ENCODE measurements at regions not wholly inside any gene's neighbourhood (a gene's known extent, or its start where the extent isn't known, plus 50 kb on each side); places are given as distances from the start of the nearest gene placed in this dataset.
A peak's percentile ranks its signal among the peaks of the same experiment; 100 is the strongest.

DNA sequence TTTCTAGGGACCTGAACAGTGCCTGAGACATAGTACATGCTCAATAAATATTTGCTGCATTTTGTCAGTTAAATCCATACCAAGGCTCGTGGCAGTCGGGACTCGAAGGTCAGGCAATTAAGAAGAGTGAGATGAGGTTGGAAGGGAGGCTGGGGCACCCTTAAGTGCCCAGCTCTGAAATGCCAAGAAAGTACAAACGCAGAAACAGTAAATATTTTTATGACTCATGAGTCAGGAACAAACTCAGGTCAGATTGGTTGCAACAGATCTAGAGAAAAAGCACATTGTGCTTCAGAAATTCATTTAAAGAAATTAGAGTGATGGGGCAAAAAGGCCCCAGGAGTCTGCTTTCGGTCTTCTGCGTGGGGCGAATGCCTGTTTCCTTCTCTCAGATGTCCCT is 83.0 kb upstream of the FZD10 start:
- DNase-seq (no peak), ATAC-seq (no peak)
- POLR2A ChIA-PET, result no interaction called here
- Mint-ChIP-seq H3K27me3 (ENCODE audit: low read depth) (no peaks in the 10 kb centered on the region), H3K27ac (no peak overlapping the region), H3K9me3 (ENCODE audit: insufficient read depth) (peaks cover 7% of the 10 kb centered on the region), H3K36me3 (ENCODE audit: low read depth) (no peaks in the 10 kb centered on the region), H3K4me3 (no peak overlapping the region), H3K4me1 (ENCODE audit: low read depth) (peaks cover 5% of the 10 kb centered on the region)
- CTCF ChIA-PET, result no interaction called here

DNA sequence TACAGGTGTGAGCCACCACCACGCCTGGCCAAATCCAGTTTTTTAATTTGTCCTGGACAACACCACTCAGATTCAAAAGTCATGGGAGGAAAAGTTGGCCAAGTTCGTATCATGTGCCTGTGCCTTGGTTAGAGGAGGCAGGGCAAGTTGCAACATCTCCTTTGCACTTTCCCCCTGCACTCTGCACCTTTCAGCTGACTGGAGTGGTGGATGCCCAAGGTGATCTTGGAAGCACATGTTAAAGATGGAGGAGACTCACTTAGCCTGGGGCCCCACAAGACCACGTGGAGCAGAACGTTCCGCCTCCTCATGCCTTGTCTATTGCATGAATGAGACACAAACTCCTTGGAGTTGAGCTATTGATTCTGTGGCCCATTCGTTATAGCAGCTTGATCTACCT is 82.1 kb upstream of the FZD10 start:
- peaks cover 5% of the 10 kb centered on the region for H3K4me1 Mint-ChIP-seq (ENCODE audit: low read depth)
- H3K4me3 Mint-ChIP-seq, result no peak overlapping the region
- no peaks in the 10 kb centered on the region for H3K27me3 Mint-ChIP-seq (ENCODE audit: low read depth)
- ChIA-PET CTCF (no interaction called here), POLR2A (no interaction called here)
- no peak for DNase-seq
- H3K36me3 Mint-ChIP-seq (ENCODE audit: low read depth), result no peaks in the 10 kb centered on the region
- no peak for ATAC-seq
- H3K27ac Mint-ChIP-seq, result no peak overlapping the region
- H3K9me3 Mint-ChIP-seq (ENCODE audit: insufficient read depth), result peaks cover 7% of the 10 kb centered on the region

- ChIA-PET CTCF (no interaction called here), POLR2A (no interaction called here)
- Mint-ChIP-seq H3K27ac (no peak overlapping the region), H3K4me3 (no peak overlapping the region), H3K4me1 (ENCODE audit: low read depth) (peaks cover 9% of the 10 kb centered on the region), H3K36me3 (ENCODE audit: low read depth) (no peaks in the 10 kb centered on the region), H3K27me3 (ENCODE audit: low read depth) (no peaks in the 10 kb centered on the region), H3K9me3 (ENCODE audit: insufficient read depth) (peaks cover 7% of the 10 kb centered on the region)
- DNase-seq (no peak), ATAC-seq (no peak)
Observed at GRCh38 chr12:130081117-130081805, 81.0 kb upstream of the FZD10 start.

DNA sequence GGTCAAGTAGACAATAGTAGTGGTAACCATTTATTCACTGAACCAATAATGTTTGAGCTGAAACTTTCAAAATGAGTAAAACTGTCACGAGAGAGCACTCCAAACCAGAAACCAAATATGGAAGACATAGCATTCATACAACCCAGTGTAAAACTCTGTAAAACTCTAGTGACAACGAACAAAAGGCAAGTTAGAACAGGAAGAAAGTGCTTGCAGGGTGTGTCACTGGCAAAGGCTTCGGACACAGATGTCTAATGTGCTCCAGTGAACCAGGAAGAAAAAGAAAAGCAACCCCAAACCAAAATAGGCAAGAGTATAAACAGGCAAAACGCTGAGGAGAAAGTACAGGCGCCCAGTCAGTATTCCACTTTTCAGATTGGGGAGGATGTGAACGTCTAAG is 79.3 kb upstream of the FZD10 start:
- ChIA-PET POLR2A (no interaction called here), CTCF (no interaction called here)
- no peak for DNase-seq
- peaks cover 13% of the 10 kb centered on the region for H3K4me1 Mint-ChIP-seq (ENCODE audit: low read depth)
- ATAC-seq, result no peak
- no peaks in the 10 kb centered on the region for H3K27me3 Mint-ChIP-seq (ENCODE audit: low read depth)
- H3K4me3 Mint-ChIP-seq, result no peak overlapping the region
- H3K36me3 Mint-ChIP-seq (ENCODE audit: low read depth), result no peaks in the 10 kb centered on the region
- no peaks in the 10 kb centered on the region for H3K9me3 Mint-ChIP-seq (ENCODE audit: insufficient read depth)
- no peak overlapping the region for H3K27ac Mint-ChIP-seq

- H3K4me1 Mint-ChIP-seq (ENCODE audit: low read depth), result peaks cover 13% of the 10 kb centered on the region
- no peak overlapping the region for H3K27ac Mint-ChIP-seq
- no peaks in the 10 kb centered on the region for H3K36me3 Mint-ChIP-seq (ENCODE audit: low read depth)
- H3K9me3 Mint-ChIP-seq (ENCODE audit: insufficient read depth), result no peaks in the 10 kb centered on the region
- CTCF ChIA-PET, result no interaction called here
- H3K27me3 Mint-ChIP-seq (ENCODE audit: low read depth), result no peaks in the 10 kb centered on the region
- DNase-seq (no peak), ATAC-seq (no peak)
- H3K4me3 Mint-ChIP-seq, result no peak overlapping the region
- POLR2A ChIA-PET, result no interaction called here
Observed at GRCh38 chr12:130083734-130084133, 78.5 kb upstream of the FZD10 start.

DNA sequence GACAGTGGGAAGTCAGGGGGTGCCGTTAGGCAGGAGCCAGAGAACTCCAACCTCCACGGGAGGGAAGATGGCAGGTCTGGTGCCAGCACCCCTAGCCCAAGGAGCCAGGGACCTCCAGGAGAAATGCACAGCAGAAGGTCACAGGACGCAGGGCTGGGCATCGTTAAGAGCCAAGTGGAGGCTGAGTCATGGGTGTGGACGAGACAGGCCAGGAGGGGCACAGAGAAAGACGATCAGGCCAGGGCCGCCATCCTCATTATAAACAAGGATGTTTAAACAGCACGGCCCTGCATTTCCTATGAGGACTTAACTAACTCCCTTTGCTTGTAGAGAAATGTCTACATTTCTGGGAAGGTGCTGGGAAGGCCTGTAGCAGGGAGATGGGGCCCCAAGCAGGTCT is 77.9 kb upstream of the FZD10 start:
- H3K4me1 Mint-ChIP-seq (ENCODE audit: low read depth), result peaks cover 13% of the 10 kb centered on the region
- CTCF ChIA-PET, result no interaction called here
- no peak overlapping the region for H3K4me3 Mint-ChIP-seq
- no peaks in the 10 kb centered on the region for H3K27me3 Mint-ChIP-seq (ENCODE audit: low read depth)
- ATAC-seq (no peak), DNase-seq (no peak)
- H3K27ac Mint-ChIP-seq, result no peak overlapping the region
- H3K9me3 Mint-ChIP-seq (ENCODE audit: insufficient read depth), result no peaks in the 10 kb centered on the region
- no peaks in the 10 kb centered on the region for H3K36me3 Mint-ChIP-seq (ENCODE audit: low read depth)
- POLR2A ChIA-PET, result no interaction called here

- DNase-seq (peak; percentile 21), ATAC-seq (no peak)
- Mint-ChIP-seq H3K4me3 (no peak overlapping the region), H3K27me3 (ENCODE audit: low read depth) (no peaks in the 10 kb centered on the region), H3K4me1 (ENCODE audit: low read depth) (peaks cover 13% of the 10 kb centered on the region), H3K9me3 (ENCODE audit: insufficient read depth) (no peaks in the 10 kb centered on the region), H3K36me3 (ENCODE audit: low read depth) (no peaks in the 10 kb centered on the region), H3K27ac (no peak overlapping the region)
- ChIA-PET POLR2A (no interaction called here), CTCF (no interaction called here)
Observed at GRCh38 chr12:130086248-130086647, 76.0 kb upstream of the FZD10 start.

DNA sequence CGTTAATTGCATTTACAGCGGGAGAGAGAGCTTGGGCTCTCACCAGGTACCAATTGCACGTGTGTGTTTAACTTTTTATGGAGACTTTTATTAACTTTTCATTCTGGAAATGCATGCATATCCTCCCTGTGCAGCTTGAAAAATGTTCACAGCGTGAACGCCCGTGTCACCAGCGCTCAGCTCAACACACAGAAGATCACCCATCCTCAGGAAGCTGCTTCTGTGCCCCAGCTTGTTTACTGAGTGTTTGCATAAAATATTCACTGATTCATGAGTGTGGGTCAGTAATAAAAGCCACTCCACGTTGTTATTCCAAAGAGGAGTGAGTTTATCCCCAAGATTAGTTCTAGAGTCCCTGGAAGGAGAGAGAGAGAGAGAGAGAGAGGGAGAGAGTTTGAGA is 75.5 kb upstream of the FZD10 start:
- ATAC-seq (no peak), DNase-seq (no peak)
- Mint-ChIP-seq H3K9me3 (ENCODE audit: insufficient read depth) (no peaks in the 10 kb centered on the region), H3K27ac (no peak overlapping the region), H3K36me3 (ENCODE audit: low read depth) (no peaks in the 10 kb centered on the region), H3K27me3 (ENCODE audit: low read depth) (no peaks in the 10 kb centered on the region), H3K4me3 (no peak overlapping the region), H3K4me1 (ENCODE audit: low read depth) (peaks cover 13% of the 10 kb centered on the region)
- ChIA-PET POLR2A (no interaction called here), CTCF (no interaction called here)

GRCh38 chr12:130087222-130087621 is 75.0 kb upstream of the FZD10 start:
- Mint-ChIP-seq H3K4me3 (no peak overlapping the region), H3K27me3 (ENCODE audit: low read depth) (no peaks in the 10 kb centered on the region)
- no peak for ATAC-seq

DNA sequence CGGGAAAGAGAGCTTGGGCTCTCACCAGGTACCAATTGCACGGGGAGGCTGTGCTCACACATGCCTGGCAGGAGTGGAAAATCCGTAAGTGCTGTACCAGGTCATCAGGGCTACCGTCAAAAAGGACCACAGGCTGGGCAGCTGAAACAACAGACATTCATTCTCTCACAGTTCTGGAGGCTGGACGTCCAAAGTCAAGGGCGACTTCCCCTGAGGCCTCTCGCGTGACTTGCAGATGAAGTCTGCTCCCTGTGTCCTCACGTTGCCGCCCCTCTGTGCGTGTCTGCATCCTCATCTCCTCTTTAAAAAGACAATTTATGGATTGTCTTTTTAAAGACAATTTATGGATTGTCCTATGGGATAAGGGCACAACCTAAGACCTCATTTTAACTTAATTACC is 73.8 kb upstream of the FZD10 start:
- no peaks in the 10 kb centered on the region for H3K27me3 Mint-ChIP-seq (ENCODE audit: low read depth)
- H3K9me3 Mint-ChIP-seq (ENCODE audit: insufficient read depth), result no peaks in the 10 kb centered on the region
- H3K4me1 Mint-ChIP-seq (ENCODE audit: low read depth), result peaks cover 13% of the 10 kb centered on the region
- DNase-seq, result no peak
- no peaks in the 10 kb centered on the region for H3K36me3 Mint-ChIP-seq (ENCODE audit: low read depth)
- no peak overlapping the region for H3K27ac Mint-ChIP-seq
- ChIA-PET CTCF (no interaction called here), POLR2A (no interaction called here)
- ATAC-seq, result no peak
- H3K4me3 Mint-ChIP-seq, result no peak overlapping the region

More at GRCh38 chr12:130087222-130087621, 75.0 kb upstream of the FZD10 start:
- Mint-ChIP-seq H3K4me1 (ENCODE audit: low read depth) (peaks cover 13% of the 10 kb centered on the region), H3K36me3 (ENCODE audit: low read depth) (no peaks in the 10 kb centered on the region), H3K9me3 (ENCODE audit: insufficient read depth) (no peaks in the 10 kb centered on the region), H3K27ac (no peak overlapping the region)
- DNase-seq, result no peak
- ChIA-PET POLR2A (no interaction called here), CTCF (no interaction called here)

- DNase-seq (no peak), ATAC-seq (no peak)
- H3K9me3 Mint-ChIP-seq (ENCODE audit: insufficient read depth), result no peaks in the 10 kb centered on the region
- H3K36me3 Mint-ChIP-seq (ENCODE audit: low read depth), result no peaks in the 10 kb centered on the region
- ChIA-PET CTCF (no interaction called here), POLR2A (no interaction called here)
- peaks cover 13% of the 10 kb centered on the region for H3K4me1 Mint-ChIP-seq (ENCODE audit: low read depth)
- H3K27me3 Mint-ChIP-seq (ENCODE audit: low read depth), result no peaks in the 10 kb centered on the region
- no peak overlapping the region for H3K4me3 Mint-ChIP-seq
- no peak overlapping the region for H3K27ac Mint-ChIP-seq
Observed at GRCh38 chr12:130090542-130090941, 71.7 kb upstream of the FZD10 start.

GRCh38 chr12:130093380-130093779 is 68.9 kb upstream of the FZD10 start:
- no peak overlapping the region for H3K4me3 Mint-ChIP-seq
- CTCF ChIA-PET, result no interaction called here
- POLR2A ChIA-PET, result no interaction called here

DNA sequence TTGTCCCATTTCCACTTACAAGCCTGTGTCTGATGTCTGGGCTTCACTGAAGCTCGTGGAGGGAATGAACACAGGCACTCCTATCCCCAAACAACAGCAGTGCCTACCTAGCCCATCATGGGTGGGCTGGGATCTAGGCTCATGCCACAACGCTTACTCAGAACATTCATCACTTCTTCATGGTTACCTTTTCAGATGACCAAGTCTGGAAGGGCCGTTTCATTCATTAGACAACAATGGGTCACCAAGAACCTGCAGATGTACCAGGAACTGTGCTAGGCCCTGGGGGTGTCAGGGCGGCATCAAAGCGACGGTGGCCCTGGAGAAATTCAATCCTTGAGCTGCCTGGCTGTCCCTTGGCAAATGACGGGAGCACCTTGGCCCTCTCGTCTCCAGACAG is 64.9 kb upstream of the FZD10 start:
- H3K36me3 Mint-ChIP-seq (ENCODE audit: low read depth), result no peaks in the 10 kb centered on the region
- H3K4me3 Mint-ChIP-seq, result no peak overlapping the region
- H3K9me3 Mint-ChIP-seq (ENCODE audit: insufficient read depth), result no peaks in the 10 kb centered on the region
- ATAC-seq (no peak), DNase-seq (no peak)
- no peaks in the 10 kb centered on the region for H3K4me1 Mint-ChIP-seq (ENCODE audit: low read depth)
- H3K27ac Mint-ChIP-seq, result no peak overlapping the region
- ChIA-PET POLR2A (no interaction called here), CTCF (no interaction called here)
- no peaks in the 10 kb centered on the region for H3K27me3 Mint-ChIP-seq (ENCODE audit: low read depth)

More at GRCh38 chr12:130093380-130093779, 68.9 kb upstream of the FZD10 start:
- no peaks in the 10 kb centered on the region for H3K9me3 Mint-ChIP-seq (ENCODE audit: insufficient read depth)
- DNase-seq, result no peak
- no peaks in the 10 kb centered on the region for H3K36me3 Mint-ChIP-seq (ENCODE audit: low read depth)
- H3K27ac Mint-ChIP-seq, result no peak overlapping the region
- no peaks in the 10 kb centered on the region for H3K27me3 Mint-ChIP-seq (ENCODE audit: low read depth)
- no peaks in the 10 kb centered on the region for H3K4me1 Mint-ChIP-seq (ENCODE audit: low read depth)
- ATAC-seq, result no peak
